ENCODE measurements at regions not wholly inside any gene's neighbourhood (a gene's known extent, or its start where the extent isn't known, plus 50 kb on each side); places are given as distances from the start of the nearest gene placed in this dataset.

- Histone ChIP-seq H3K27me3 (ENCODE audit: control insufficient read depth in 3 of 3, insufficient read depth in 3 of 3, low read length in 3 of 3) (no peaks in the 10 kb centered on the region), H3K9me3 (ENCODE audit: control insufficient read depth in 2 of 2, insufficient read depth in 1 of 2, low read depth in 1 of 2, low read length in 1 of 2) (peaks cover 0 to 16% of the 10 kb centered on the region in 2 donors), H3K4me1 (ENCODE audit: control insufficient read depth in 3 of 3, insufficient read depth in 2 of 3, low read depth in 1 of 3, low read length in 2 of 3) (peaks cover 0 to 18% (median 3%) of the 10 kb centered on the region in 3 donors), H3K36me3 (ENCODE audit: control insufficient read depth in 3 of 3, insufficient read depth in 2 of 3, low read depth in 1 of 3, low read length in 3 of 3) (no peaks in the 10 kb centered on the region), H3K4me3 (ENCODE audit: low read depth in 1 of 3, low read length in 3 of 3) (no peak overlapping the region), H3K27ac (ENCODE audit: low read depth in 1 of 3, low read length in 2 of 3) (peak overlapping the region in 2 of 3 donors; percentile 62 to 84)
- DNase-seq (no peak), FAIRE-seq (no peak)
Measured at GRCh38 chr6:76790881-76791280, 672.4 kb downstream of the HTR1B start.

GRCh38 chr6:76790045-76790796, 673.1 kb downstream of the HTR1B start:
- H3K9me3 ChIP-seq (ENCODE audit: control insufficient read depth in 2 of 2, insufficient read depth in 1 of 2, low read depth in 1 of 2, low read length in 1 of 2) = peaks cover 0 to 16% of the 10 kb centered on the region in 2 donors
- H3K27ac ChIP-seq (ENCODE audit: low read depth in 1 of 3, low read length in 2 of 3) = peak overlapping the region; percentile 53 to 91 (median 84)
- FAIRE-seq (peak; percentile 95), DNase-seq (peak; percentile 94 to 97)
- no peaks in the 10 kb centered on the region for H3K27me3 ChIP-seq (ENCODE audit: control insufficient read depth in 3 of 3, insufficient read depth in 3 of 3, low read length in 3 of 3)
- H3K4me3 ChIP-seq (ENCODE audit: low read depth in 1 of 3, low read length in 3 of 3) = no peak overlapping the region
- WGBS, 3 donors = 22 to 69% (median 34%) methylated on average over 4 of the region's 4 CpGs
- no peaks in the 10 kb centered on the region for H3K36me3 ChIP-seq (ENCODE audit: control insufficient read depth in 3 of 3, insufficient read depth in 2 of 3, low read depth in 1 of 3, low read length in 3 of 3)
- peaks cover 0 to 18% (median 3%) of the 10 kb centered on the region in 3 donors for H3K4me1 ChIP-seq (ENCODE audit: control insufficient read depth in 3 of 3, insufficient read depth in 2 of 3, low read depth in 1 of 3, low read length in 2 of 3)

DNA sequence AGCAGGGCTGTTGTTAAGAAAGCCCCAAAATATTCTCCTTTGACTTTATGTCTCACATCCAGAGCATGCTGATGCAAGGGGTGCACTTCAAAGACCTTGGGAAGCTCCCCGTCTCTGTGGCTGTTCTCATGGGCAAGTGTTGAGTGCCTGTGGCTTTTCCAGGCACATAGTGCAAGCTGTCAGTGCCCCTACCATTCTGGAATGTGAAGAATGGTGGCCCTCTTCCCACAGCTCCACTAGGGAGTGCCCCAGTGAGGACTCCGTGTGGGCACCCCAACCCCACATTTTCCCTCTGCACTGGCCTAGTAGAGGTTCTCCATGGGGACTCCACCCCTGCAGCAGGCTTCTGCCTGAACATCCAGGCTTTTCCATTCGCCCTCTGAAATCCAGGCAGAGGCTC, 673.7 kb downstream of the HTR1B start:
- H3K36me3 ChIP-seq (ENCODE audit: control insufficient read depth in 3 of 3, insufficient read depth in 2 of 3, low read depth in 1 of 3, low read length in 3 of 3) = no peaks in the 10 kb centered on the region
- peaks cover 0 to 16% of the 10 kb centered on the region in 2 donors for H3K9me3 ChIP-seq (ENCODE audit: control insufficient read depth in 2 of 2, insufficient read depth in 1 of 2, low read depth in 1 of 2, low read length in 1 of 2)
- 76 to 89% (median 79%) methylated on average over 3 of the region's 3 CpGs for WGBS, 3 donors
- H3K4me1 ChIP-seq (ENCODE audit: control insufficient read depth in 3 of 3, insufficient read depth in 2 of 3, low read depth in 1 of 3, low read length in 2 of 3) = peaks cover 0 to 18% (median 3%) of the 10 kb centered on the region in 3 donors
- peak overlapping the region; percentile 53 to 91 (median 84) for H3K27ac ChIP-seq (ENCODE audit: low read depth in 1 of 3, low read length in 2 of 3)
- H3K4me3 ChIP-seq (ENCODE audit: low read depth in 1 of 3, low read length in 3 of 3) = no peak overlapping the region
- DNase-seq = no peak
- no peaks in the 10 kb centered on the region for H3K27me3 ChIP-seq (ENCODE audit: control insufficient read depth in 3 of 3, insufficient read depth in 3 of 3, low read length in 3 of 3)
- FAIRE-seq = no peak

- no peak for FAIRE-seq
- Histone ChIP-seq H3K4me1 (ENCODE audit: control insufficient read depth in 3 of 3, insufficient read depth in 2 of 3, low read depth in 1 of 3, low read length in 2 of 3) (peaks cover 0 to 18% (median 3%) of the 10 kb centered on the region in 3 donors), H3K9me3 (ENCODE audit: control insufficient read depth in 2 of 2, insufficient read depth in 1 of 2, low read depth in 1 of 2, low read length in 1 of 2) (peaks cover 0 to 16% of the 10 kb centered on the region in 2 donors), H3K27ac (ENCODE audit: low read depth in 1 of 3, low read length in 2 of 3) (no peak overlapping the region), H3K4me3 (ENCODE audit: low read depth in 1 of 3, low read length in 3 of 3) (no peak overlapping the region), H3K27me3 (ENCODE audit: control insufficient read depth in 3 of 3, insufficient read depth in 3 of 3, low read length in 3 of 3) (no peaks in the 10 kb centered on the region), H3K36me3 (ENCODE audit: control insufficient read depth in 3 of 3, insufficient read depth in 2 of 3, low read depth in 1 of 3, low read length in 3 of 3) (no peaks in the 10 kb centered on the region)
- no peak for DNase-seq
Measured at GRCh38 chr6:76788155-76788554, 675.1 kb downstream of the HTR1B start.

GRCh38 chr6:76779068-76779467, 684.2 kb downstream of the HTR1B start:
- Histone ChIP-seq H3K4me1 (ENCODE audit: control insufficient read depth in 3 of 3, insufficient read depth in 2 of 3, low read depth in 1 of 3, low read length in 2 of 3) (peaks cover 0 to 7% (median 0%) of the 10 kb centered on the region in 3 donors), H3K9me3 (ENCODE audit: control insufficient read depth in 2 of 2, insufficient read depth in 1 of 2, low read depth in 1 of 2, low read length in 1 of 2) (no peaks in the 10 kb centered on the region), H3K27ac (ENCODE audit: low read depth in 1 of 3, low read length in 2 of 3) (peak overlapping the region in 1 of 3 donors; percentile 6), H3K27me3 (ENCODE audit: control insufficient read depth in 3 of 3, insufficient read depth in 3 of 3, low read length in 3 of 3) (no peaks in the 10 kb centered on the region), H3K4me3 (ENCODE audit: low read depth in 1 of 3, low read length in 3 of 3) (no peak overlapping the region), H3K36me3 (ENCODE audit: control insufficient read depth in 3 of 3, insufficient read depth in 2 of 3, low read depth in 1 of 3, low read length in 3 of 3) (no peaks in the 10 kb centered on the region)
- FAIRE-seq (no peak), DNase-seq (peak; percentile 29 to 44)

DNA sequence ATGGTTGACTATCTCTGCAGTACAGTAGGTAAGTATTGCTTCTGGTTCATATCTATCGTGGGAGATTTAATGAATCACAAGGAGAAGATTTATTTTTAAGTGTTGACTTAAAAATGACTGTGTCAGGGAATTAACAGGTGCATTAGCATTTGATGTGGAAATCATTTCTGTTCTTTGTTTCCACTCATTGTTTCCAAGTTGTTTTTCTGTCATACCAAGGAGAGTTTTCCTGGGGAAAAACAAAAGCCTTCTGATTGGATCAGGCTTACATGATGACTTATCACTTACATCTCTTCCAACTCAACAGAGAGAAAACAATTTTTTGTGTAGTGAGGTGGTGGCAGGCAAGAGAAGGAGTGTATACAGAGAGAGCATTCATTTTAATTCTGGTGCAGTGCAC, 686.4 kb downstream of the HTR1B start:
- Histone ChIP-seq H3K4me1 (ENCODE audit: control insufficient read depth in 3 of 3, insufficient read depth in 2 of 3, low read depth in 1 of 3, low read length in 2 of 3) (peaks cover 0 to 7% (median 0%) of the 10 kb centered on the region in 3 donors), H3K27ac (ENCODE audit: low read depth in 1 of 3, low read length in 2 of 3) (no peak overlapping the region), H3K4me3 (ENCODE audit: low read depth in 1 of 3, low read length in 3 of 3) (no peak overlapping the region), H3K9me3 (ENCODE audit: control insufficient read depth in 2 of 2, insufficient read depth in 1 of 2, low read depth in 1 of 2, low read length in 1 of 2) (no peaks in the 10 kb centered on the region), H3K27me3 (ENCODE audit: control insufficient read depth in 3 of 3, insufficient read depth in 3 of 3, low read length in 3 of 3) (no peaks in the 10 kb centered on the region), H3K36me3 (ENCODE audit: control insufficient read depth in 3 of 3, insufficient read depth in 2 of 3, low read depth in 1 of 3, low read length in 3 of 3) (no peaks in the 10 kb centered on the region)
- DNase-seq (no peak), FAIRE-seq (no peak)
- WGBS, 3 donors = 74 to 80% (median 74%) methylated on average over 1 of the region's 1 CpG

GRCh38 chr6:76774781-76775384, 688.4 kb downstream of the HTR1B start:
- H3K4me3 ChIP-seq (ENCODE audit: low read depth in 1 of 3, low read length in 3 of 3) = no peak overlapping the region
- 12 to 30% (median 17%) methylated on average over 6 of the region's 6 CpGs for WGBS, 3 donors
- H3K27ac ChIP-seq (ENCODE audit: low read depth in 1 of 3, low read length in 2 of 3) = no peak overlapping the region
- peaks cover 0 to 3% of the 10 kb centered on the region in 2 donors for H3K9me3 ChIP-seq (ENCODE audit: control insufficient read depth in 2 of 2, insufficient read depth in 1 of 2, low read depth in 1 of 2, low read length in 1 of 2)
- peaks cover 0 to 7% (median 7%) of the 10 kb centered on the region in 3 donors for H3K4me1 ChIP-seq (ENCODE audit: control insufficient read depth in 3 of 3, insufficient read depth in 2 of 3, low read depth in 1 of 3, low read length in 2 of 3)
- no peaks in the 10 kb centered on the region for H3K36me3 ChIP-seq (ENCODE audit: control insufficient read depth in 3 of 3, insufficient read depth in 2 of 3, low read depth in 1 of 3, low read length in 3 of 3)
- no peaks in the 10 kb centered on the region for H3K27me3 ChIP-seq (ENCODE audit: control insufficient read depth in 3 of 3, insufficient read depth in 3 of 3, low read length in 3 of 3)
- DNase-seq (peak; percentile 31 to 51), FAIRE-seq (no peak)

DNA sequence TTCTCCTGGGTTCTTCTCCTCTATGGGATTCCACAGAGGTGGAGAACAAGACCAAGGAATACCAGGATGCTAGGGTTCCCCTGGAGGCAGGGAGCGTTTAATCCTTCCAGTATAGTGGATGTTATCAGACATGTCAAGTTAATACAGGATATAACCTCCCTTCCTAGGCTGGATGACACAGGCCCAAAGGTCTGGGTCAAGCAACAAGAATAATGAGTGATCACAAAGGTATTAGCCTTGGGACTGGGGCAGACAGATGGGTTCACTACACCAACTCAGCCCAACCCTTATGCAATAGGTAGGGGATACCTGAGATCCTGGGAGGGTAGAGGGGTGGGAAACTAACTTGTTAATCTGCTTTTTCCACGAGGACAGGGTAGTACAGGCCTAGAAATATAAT, 690.3 kb downstream of the HTR1B start:
- 0 to 27% (median 19%) methylated on average over 2 of the region's 2 CpGs for WGBS, 3 donors
- no peak overlapping the region for H3K4me3 ChIP-seq (ENCODE audit: low read depth in 1 of 3, low read length in 3 of 3)
- FAIRE-seq = no peak
- no peaks in the 10 kb centered on the region for H3K36me3 ChIP-seq (ENCODE audit: control insufficient read depth in 3 of 3, insufficient read depth in 2 of 3, low read depth in 1 of 3, low read length in 3 of 3)
- peaks cover 0 to 9% (median 0%) of the 10 kb centered on the region in 3 donors for H3K4me1 ChIP-seq (ENCODE audit: control insufficient read depth in 3 of 3, insufficient read depth in 2 of 3, low read depth in 1 of 3, low read length in 2 of 3)
- H3K27me3 ChIP-seq (ENCODE audit: control insufficient read depth in 3 of 3, insufficient read depth in 3 of 3, low read length in 3 of 3) = no peaks in the 10 kb centered on the region
- H3K27ac ChIP-seq (ENCODE audit: low read depth in 1 of 3, low read length in 2 of 3) = no peak overlapping the region
- peaks cover 0 to 7% of the 10 kb centered on the region in 2 donors for H3K9me3 ChIP-seq (ENCODE audit: control insufficient read depth in 2 of 2, insufficient read depth in 1 of 2, low read depth in 1 of 2, low read length in 1 of 2)
- no peak for DNase-seq
